C4-2B (cell line): ENCODE measurements at regions not wholly inside any gene's neighbourhood (a gene's known extent, or its start where the extent isn't known, plus 50 kb on each side); places are given as distances from the start of the nearest gene placed in this dataset.
"Not testable (repeated sequence)": the region's sequence is repeated elsewhere in the genome, so short reads cannot be mapped to it uniquely, and the experiment has no call there.

Source experiments
- H3K27ac ChIP-seq: fragments of 450-650 bp; 2 replicates; pipeline ENCODE4 v1.5.1; 2017
- ZFX ChIP-seq: fragments of 450-650 bp; IDR thresholded peaks from 2 replicates; pipeline ENCODE4 v1.6.1; 2017
- TF ChIP-seq, protein P1 (sequence below): fragments of 450-650 bp; conservative IDR thresholded peaks from 2 replicates; pipeline ENCODE4 v1.5.1; 2017; ENCODE audit warnings: mild to moderate bottlenecking

DNA sequence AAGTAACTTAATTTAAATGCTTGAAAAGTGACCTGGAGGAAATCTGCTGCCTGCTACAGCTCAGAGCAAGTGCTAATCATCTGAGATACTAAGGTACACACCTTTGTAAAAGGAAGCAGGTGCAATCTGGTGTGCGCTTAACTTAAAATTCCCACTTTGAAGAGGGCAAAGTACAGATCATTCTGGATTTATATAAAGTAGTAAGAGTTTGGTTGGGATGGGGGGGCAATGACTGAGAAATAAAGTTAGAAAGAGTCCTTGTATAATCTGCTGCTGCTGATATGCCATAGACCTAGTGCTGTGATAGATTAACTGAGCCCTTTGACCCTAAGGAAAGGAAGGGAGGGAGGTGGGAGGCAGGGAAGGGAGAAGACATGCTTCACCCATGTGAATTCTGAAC, 141.0 kb downstream of the MTNR1A start:
- no peak overlapping the region for H3K27ac ChIP-seq
- TF ChIP-seq, protein P1, sequence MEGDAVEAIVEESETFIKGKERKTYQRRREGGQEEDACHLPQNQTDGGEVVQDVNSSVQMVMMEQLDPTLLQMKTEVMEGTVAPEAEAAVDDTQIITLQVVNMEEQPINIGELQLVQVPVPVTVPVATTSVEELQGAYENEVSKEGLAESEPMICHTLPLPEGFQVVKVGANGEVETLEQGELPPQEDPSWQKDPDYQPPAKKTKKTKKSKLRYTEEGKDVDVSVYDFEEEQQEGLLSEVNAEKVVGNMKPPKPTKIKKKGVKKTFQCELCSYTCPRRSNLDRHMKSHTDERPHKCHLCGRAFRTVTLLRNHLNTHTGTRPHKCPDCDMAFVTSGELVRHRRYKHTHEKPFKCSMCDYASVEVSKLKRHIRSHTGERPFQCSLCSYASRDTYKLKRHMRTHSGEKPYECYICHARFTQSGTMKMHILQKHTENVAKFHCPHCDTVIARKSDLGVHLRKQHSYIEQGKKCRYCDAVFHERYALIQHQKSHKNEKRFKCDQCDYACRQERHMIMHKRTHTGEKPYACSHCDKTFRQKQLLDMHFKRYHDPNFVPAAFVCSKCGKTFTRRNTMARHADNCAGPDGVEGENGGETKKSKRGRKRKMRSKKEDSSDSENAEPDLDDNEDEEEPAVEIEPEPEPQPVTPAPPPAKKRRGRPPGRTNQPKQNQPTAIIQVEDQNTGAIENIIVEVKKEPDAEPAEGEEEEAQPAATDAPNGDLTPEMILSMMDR, result no peak
- TF ChIP-seq ZFX, result no peak

GRCh38 chr4:186405957-186406356, 140.0 kb downstream of the F11 start:
- TF ChIP-seq, protein P1, result no peak
- no peak for TF ChIP-seq ZFX
- H3K27ac ChIP-seq, result no peak overlapping the region

DNA sequence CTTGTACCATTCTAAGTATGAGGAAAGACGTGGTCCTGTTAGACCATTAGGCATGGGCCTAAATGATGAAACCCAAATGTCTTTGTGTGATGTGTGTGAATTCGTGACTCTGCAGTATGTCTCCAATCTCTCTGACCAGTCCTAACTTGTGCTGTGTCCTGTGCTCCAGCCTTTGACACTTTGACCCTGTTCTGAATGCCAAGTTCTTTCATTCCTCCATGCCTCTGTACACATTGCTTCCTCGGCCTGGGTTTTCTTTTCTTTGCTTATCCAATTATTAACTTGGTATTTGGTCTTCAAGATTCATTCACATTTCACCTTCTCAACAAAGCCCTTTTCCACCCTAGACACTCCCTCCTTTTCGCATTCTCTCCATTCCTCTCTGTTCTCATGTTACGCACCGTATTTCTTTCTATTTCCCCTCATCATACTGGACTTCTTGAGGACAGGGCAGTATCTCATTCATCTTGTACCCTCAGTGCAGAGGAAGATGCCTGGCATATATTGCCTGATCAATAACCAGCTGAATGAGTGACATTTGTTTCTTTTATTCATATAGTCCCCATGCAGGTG, 138.7 kb downstream of the F11 start:
- no peak for TF ChIP-seq ZFX
- TF ChIP-seq, protein P1, result no peak
- no peak overlapping the region for H3K27ac ChIP-seq

DNA sequence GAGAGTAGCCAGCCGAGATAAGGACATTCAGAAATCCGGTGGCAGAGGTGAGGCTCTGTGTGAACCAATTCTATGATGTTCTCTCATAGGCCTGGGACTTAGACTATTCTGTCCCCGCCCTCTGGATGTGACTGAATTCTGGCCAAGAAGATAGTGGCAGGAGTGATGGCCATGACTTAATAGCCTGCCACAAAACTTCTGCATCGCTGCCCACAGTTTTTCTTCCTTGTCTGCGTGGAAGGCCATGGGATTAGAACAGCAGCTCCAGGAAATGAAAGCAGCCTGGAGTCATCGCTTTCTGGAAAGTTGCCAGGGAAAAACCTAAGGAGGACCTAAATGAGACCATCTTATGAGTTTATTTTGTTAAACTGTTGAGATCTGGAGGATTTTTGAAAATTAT, 134.7 kb downstream of the F11 start:
- H3K27ac ChIP-seq, result no peak overlapping the region
- TF ChIP-seq, protein P1, result no peak

GRCh38 chr4:186392017-186392416, 126.0 kb downstream of the F11 start:
- no peak overlapping the region for H3K27ac ChIP-seq
- TF ChIP-seq, protein P1, result no peak
- TF ChIP-seq ZFX, result no peak

DNA sequence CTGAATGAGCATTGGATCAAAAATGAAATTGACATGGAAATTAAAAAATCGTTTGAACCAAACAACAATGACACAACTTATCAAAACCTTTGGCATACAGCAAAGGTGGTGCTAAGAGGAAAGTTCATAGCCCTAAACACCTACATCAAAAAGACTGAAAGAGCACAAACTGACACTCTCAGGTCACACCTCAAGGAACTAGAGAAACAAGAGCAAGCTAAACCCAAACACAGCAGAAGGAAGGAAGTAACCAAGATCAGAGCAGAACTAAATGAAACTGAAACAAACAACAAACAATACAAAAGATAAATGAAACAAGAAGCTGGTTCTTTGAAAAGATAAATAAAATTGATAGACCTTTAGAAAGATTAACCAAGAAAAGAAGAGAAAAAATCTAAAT, 118.3 kb downstream of the F11 start:
- not testable (repeated sequence) for H3K27ac ChIP-seq

DNA sequence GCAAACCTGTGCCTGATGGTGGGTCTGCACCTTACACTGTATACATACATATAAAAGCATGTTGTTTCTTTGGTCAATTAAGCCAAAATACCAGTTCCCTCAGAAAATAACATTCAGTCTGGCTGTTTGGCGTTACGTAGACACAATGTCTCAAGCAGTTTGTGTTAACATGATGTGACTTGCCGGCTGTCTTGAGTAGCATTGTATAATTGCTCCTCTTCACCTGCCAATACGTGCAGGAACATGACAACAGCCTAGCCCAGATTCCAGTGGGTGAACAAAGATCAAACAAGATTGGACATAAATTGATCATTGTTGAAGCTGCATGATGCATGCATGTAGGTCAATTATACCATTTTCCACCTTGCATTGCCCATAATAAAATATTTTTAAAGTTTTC, 102.3 kb downstream of the F11 start:
- H3K27ac ChIP-seq, result no peak overlapping the region
- TF ChIP-seq, protein P1, result no peak
- TF ChIP-seq ZFX, result no peak

- TF ChIP-seq, protein P1, result peak; percentile 32
- TF ChIP-seq ZFX, result no peak
- no peak overlapping the region for H3K27ac ChIP-seq
Measured at GRCh38 chr4:186366326-186366725, 100.3 kb downstream of the F11 start.
